NCI-H446 (cell line): ENCODE measurements at regions not wholly inside any gene's neighbourhood (a gene's known extent, or its start where the extent isn't known, plus 50 kb on each side); places are given as distances from the start of the nearest gene placed in this dataset.
"Not testable (repeated sequence)": the region's sequence is repeated elsewhere in the genome, so short reads cannot be mapped to it uniquely, and the experiment has no call there.

Source experiments
- DNase-seq, 2 experiments: peaks; one replicate each; lab custom pipeline; 2025; lab: John Stamatoyannopoulos, UW

GRCh38 chr4:19216476-19216875 lies 1035.2 kb upstream of the SLIT2 start:
- DNase-seq = no peak

GRCh38 chr4:19214591-19215186 lies 1037.0 kb upstream of the SLIT2 start:
- DNase-seq = no peak

- DNase-seq = no peak
Observed at GRCh38 chr4:19213388-19213787, 1038.3 kb upstream of the SLIT2 start.

GRCh38 chr4:19205853-19206252 lies 1045.9 kb upstream of the SLIT2 start:
- DNase-seq = no peak

GRCh38 chr4:19197838-19198237 lies 1053.9 kb upstream of the SLIT2 start:
- not testable (repeated sequence) for DNase-seq

GRCh38 chr4:19195696-19196095 lies 1056.0 kb upstream of the SLIT2 start:
- no peak for DNase-seq

GRCh38 chr4:19194672-19195071 lies 1057.0 kb upstream of the SLIT2 start:
- DNase-seq = no peak

GRCh38 chr4:19193274-19193981 lies 1058.3 kb upstream of the SLIT2 start:
- no peak for DNase-seq

GRCh38 chr4:19191979-19192650 lies 1059.6 kb upstream of the SLIT2 start:
- DNase-seq = no peak

GRCh38 chr4:19187691-19188090 lies 1064.0 kb upstream of the SLIT2 start:
- DNase-seq = no peak

- no peak for DNase-seq
Observed at GRCh38 chr4:19187096-19187495, 1064.6 kb upstream of the SLIT2 start.

GRCh38 chr4:19181631-19182030 lies 1070.1 kb upstream of the SLIT2 start:
- DNase-seq = peak in 1 of 2 experiments; percentile 2

GRCh38 chr4:19178835-19179234 lies 1072.9 kb upstream of the SLIT2 start:
- DNase-seq = peak in 1 of 2 experiments; percentile 7

- no peak for DNase-seq
Observed at GRCh38 chr4:19177616-19178015, 1074.1 kb upstream of the SLIT2 start.

- DNase-seq = no peak
Observed at GRCh38 chr4:19171832-19172231, 1079.9 kb upstream of the SLIT2 start.

GRCh38 chr4:19167311-19167710 lies 1084.4 kb upstream of the SLIT2 start:
- DNase-seq = no peak

- no peak for DNase-seq
Observed at GRCh38 chr4:19164334-19164733, 1087.4 kb upstream of the SLIT2 start.

- DNase-seq = no peak
Observed at GRCh38 chr4:19159874-19160273, 1091.8 kb upstream of the SLIT2 start.

GRCh38 chr4:19158107-19158809 lies 1093.4 kb upstream of the SLIT2 start:
- DNase-seq = no peak

GRCh38 chr4:19156786-19157185 lies 1094.9 kb upstream of the SLIT2 start:
- no peak for DNase-seq

- no peak for DNase-seq
Observed at GRCh38 chr4:19155568-19155967, 1096.1 kb upstream of the SLIT2 start.

- not testable (repeated sequence) for DNase-seq
Observed at GRCh38 chr4:19154267-19154666, 1097.4 kb upstream of the SLIT2 start.

GRCh38 chr4:19152264-19152663 lies 1099.4 kb upstream of the SLIT2 start:
- no peak for DNase-seq
